Fibroblast of lung (primary cell): ENCODE measurements at regions not wholly inside any gene's neighbourhood (a gene's known extent, or its start where the extent isn't known, plus 50 kb on each side); places are given as distances from the start of the nearest gene placed in this dataset.

Source experiments
- EZH2 ChIP-seq: IDR thresholded peaks from 2 replicates; pipeline ENCODE4 v1.5.1; 2012; ENCODE audit warnings: low read length, control low read depth, mild to moderate bottlenecking; ENCODE audit errors: missing control alignments
- TF ChIP-seq, protein P1 (sequence below), 2 donors: IDR thresholded peaks in 1 of 2; conservative IDR thresholded peaks in 1 of 2; 1 replicate in 1 of 2; 2 replicates in 1 of 2; pipeline ENCODE4 v1.5.1; 2011 to 2012; ENCODE audit warnings: low read length in 2 of 2, control low read depth in 1 of 2, inconsistent platforms in 1 of 2, low read depth in 1 of 2, mild to moderate bottlenecking in 1 of 2

DNA sequence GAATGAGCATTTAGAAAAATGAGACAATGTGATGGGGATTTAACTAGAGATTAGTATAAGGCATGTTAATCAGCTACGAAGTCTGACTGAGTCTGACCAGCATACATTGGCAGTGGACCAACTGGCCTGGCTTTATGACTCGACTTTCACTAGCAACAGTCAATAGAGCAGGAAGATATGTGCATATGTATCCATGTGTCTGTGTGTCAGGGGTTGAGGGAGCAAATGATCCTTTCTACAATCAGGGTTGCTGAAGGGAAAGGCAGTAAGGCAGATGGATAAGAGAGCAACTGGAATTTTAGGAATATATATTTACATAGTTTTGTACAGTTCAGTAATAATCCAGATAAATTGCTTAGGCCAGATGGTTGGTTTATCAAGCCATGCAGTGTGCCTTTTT, 645.6 kb downstream of the PLA2G4A start:
- TF ChIP-seq, protein P1, sequence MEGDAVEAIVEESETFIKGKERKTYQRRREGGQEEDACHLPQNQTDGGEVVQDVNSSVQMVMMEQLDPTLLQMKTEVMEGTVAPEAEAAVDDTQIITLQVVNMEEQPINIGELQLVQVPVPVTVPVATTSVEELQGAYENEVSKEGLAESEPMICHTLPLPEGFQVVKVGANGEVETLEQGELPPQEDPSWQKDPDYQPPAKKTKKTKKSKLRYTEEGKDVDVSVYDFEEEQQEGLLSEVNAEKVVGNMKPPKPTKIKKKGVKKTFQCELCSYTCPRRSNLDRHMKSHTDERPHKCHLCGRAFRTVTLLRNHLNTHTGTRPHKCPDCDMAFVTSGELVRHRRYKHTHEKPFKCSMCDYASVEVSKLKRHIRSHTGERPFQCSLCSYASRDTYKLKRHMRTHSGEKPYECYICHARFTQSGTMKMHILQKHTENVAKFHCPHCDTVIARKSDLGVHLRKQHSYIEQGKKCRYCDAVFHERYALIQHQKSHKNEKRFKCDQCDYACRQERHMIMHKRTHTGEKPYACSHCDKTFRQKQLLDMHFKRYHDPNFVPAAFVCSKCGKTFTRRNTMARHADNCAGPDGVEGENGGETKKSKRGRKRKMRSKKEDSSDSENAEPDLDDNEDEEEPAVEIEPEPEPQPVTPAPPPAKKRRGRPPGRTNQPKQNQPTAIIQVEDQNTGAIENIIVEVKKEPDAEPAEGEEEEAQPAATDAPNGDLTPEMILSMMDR (conservative IDR thresholded peaks at IDR 0.05 in 1 of 2, IDR thresholded peaks at IDR 0.05 in 1 of 2; ENCODE audit: low read depth in 1 of 2, low read length in 2 of 2), result no peak
- no peak for TF ChIP-seq EZH2
